Liver (tissue), 3 donors: ENCODE measurements at regions not wholly inside any gene's neighbourhood (a gene's known extent, or its start where the extent isn't known, plus 50 kb on each side); places are given as distances from the start of the nearest gene placed in this dataset.

Experiments used
- FOXA1 ChIP-seq: IDR thresholded peaks from 2 replicates; pipeline ENCODE4 v1.6.1; 2016; ENCODE audit warnings: antibody characterized with exemption
- GABPA ChIP-seq, 2 donors: IDR thresholded peaks in 1 of 2; conservative IDR thresholded peaks in 1 of 2; 2 replicates each; pipeline ENCODE4 v1.6.1; 2016; ENCODE audit warnings: antibody characterized with exemption in 2 of 2, mild to moderate bottlenecking in 1 of 2, moderate library complexity in 1 of 2
- NR2F2 ChIP-seq: IDR thresholded peaks from 2 replicates; pipeline ENCODE4 v1.6.1; 2016; ENCODE audit warnings: antibody characterized with exemption
- SP1 ChIP-seq: IDR thresholded peaks from 2 replicates; pipeline ENCODE4 v1.6.1; 2018; ENCODE audit warnings: antibody characterized with exemption, mild to moderate bottlenecking
- TAF1 ChIP-seq: conservative IDR thresholded peaks from 2 replicates; pipeline ENCODE4 v1.6.1; 2016; ENCODE audit warnings: antibody characterized with exemption, mild to moderate bottlenecking
- TF ChIP-seq, protein P1 (sequence below): fragments of 150-350 bp; IDR thresholded peaks from 2 replicates; pipeline ENCODE4 v1.5.1; 2017; ENCODE audit warnings: improper control_type of control experiment, low read depth, low read length; ENCODE audit not compliant: missing input control
- TF ChIP-seq, protein P2 (sequence below): IDR thresholded peaks from 2 replicates; pipeline ENCODE4 v1.6.1; 2016; ENCODE audit warnings: antibody characterized with exemption
- TF ChIP-seq, protein P3 (sequence below): IDR thresholded peaks from 2 replicates; pipeline ENCODE4 v1.6.1; 2016; ENCODE audit warnings: antibody characterized with exemption
- donor health status: healthy.
- donor health status: healthy.

DNA sequence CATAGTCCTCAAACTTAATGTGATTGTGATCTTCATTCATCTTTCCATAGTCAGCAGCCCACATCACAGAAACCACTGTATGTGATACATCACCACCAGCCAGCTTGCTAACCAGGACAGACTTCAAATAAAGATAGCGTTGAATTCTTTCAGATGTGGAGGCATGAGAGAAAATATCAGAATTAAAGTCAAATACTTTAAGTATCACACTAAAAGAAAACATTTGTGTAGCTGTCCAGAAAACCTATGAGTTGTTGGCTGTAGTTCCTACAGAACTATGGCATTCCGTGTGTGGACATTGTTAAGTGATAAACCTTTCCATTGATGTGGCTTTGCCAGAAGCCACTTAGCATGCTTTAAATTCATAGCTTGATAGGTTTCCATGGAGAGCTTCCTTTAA, 105.1 kb downstream of the LLPH start:
- TF ChIP-seq, protein P1, sequence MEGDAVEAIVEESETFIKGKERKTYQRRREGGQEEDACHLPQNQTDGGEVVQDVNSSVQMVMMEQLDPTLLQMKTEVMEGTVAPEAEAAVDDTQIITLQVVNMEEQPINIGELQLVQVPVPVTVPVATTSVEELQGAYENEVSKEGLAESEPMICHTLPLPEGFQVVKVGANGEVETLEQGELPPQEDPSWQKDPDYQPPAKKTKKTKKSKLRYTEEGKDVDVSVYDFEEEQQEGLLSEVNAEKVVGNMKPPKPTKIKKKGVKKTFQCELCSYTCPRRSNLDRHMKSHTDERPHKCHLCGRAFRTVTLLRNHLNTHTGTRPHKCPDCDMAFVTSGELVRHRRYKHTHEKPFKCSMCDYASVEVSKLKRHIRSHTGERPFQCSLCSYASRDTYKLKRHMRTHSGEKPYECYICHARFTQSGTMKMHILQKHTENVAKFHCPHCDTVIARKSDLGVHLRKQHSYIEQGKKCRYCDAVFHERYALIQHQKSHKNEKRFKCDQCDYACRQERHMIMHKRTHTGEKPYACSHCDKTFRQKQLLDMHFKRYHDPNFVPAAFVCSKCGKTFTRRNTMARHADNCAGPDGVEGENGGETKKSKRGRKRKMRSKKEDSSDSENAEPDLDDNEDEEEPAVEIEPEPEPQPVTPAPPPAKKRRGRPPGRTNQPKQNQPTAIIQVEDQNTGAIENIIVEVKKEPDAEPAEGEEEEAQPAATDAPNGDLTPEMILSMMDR: no peak
- TF ChIP-seq NR2F2: no peak
- no peak for TF ChIP-seq FOXA1
- TF ChIP-seq, protein P2, sequence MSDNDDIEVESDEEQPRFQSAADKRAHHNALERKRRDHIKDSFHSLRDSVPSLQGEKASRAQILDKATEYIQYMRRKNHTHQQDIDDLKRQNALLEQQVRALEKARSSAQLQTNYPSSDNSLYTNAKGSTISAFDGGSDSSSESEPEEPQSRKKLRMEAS: no peak
- TF ChIP-seq SP1: no peak
- TF ChIP-seq TAF1: no peak
- no peak for TF ChIP-seq GABPA (IDR thresholded peaks at IDR 0.05 in 1 of 2, conservative IDR thresholded peaks at IDR 0.05 in 1 of 2)
- TF ChIP-seq, protein P3, sequence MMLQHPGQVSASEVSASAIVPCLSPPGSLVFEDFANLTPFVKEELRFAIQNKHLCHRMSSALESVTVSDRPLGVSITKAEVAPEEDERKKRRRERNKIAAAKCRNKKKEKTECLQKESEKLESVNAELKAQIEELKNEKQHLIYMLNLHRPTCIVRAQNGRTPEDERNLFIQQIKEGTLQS: no peak
